ENCODE measurements at regions not wholly inside any gene's neighbourhood (a gene's known extent, or its start where the extent isn't known, plus 50 kb on each side); places are given as distances from the start of the nearest gene placed in this dataset.

- H3K9ac ChIP-seq (ENCODE audit: low read length in 3 of 3), result no peak overlapping the region
- no peaks in the 10 kb centered on the region for H3K4me1 ChIP-seq (ENCODE audit: control insufficient read depth in 2 of 3, insufficient read depth in 2 of 3, low read depth in 1 of 3, low read length in 3 of 3)
- TF ChIP-seq CTCF (IDR thresholded peaks at IDR 0.05; ENCODE audit: borderline replicate concordance, extremely low read depth, insufficient read depth), result no peak
- H3K27me3 ChIP-seq (ENCODE audit: control insufficient read depth, insufficient read depth, low read length), result no peaks in the 10 kb centered on the region
- no peaks in the 10 kb centered on the region for H3K36me3 ChIP-seq (ENCODE audit: control insufficient read depth in 2 of 3, insufficient read depth in 3 of 3, low read length in 3 of 3)
- H3K9me3 ChIP-seq (ENCODE audit: control insufficient read depth in 2 of 3, insufficient read depth in 1 of 3, low read length in 3 of 3), result no peaks in the 10 kb centered on the region
- FAIRE-seq (no peak), DNase-seq (no peak)
- H3K27ac ChIP-seq (ENCODE audit: low read depth in 2 of 2, low read length in 2 of 2), result no peak overlapping the region
- H3K4me3 ChIP-seq (ENCODE audit: low read length in 3 of 3), result no peak overlapping the region
- intact Hi-C loops (cut with DNase I), result no loop called here
Observed at GRCh38 chr10:2754943-2755342, 312.4 kb upstream of the PFKP start.

GRCh38 chr10:2748287-2748686 is 319.1 kb upstream of the PFKP start:
- Histone ChIP-seq H3K27ac (ENCODE audit: low read depth in 2 of 2, low read length in 2 of 2) (no peak overlapping the region), H3K4me3 (ENCODE audit: low read length in 3 of 3) (no peak overlapping the region), H3K36me3 (ENCODE audit: control insufficient read depth in 2 of 3, insufficient read depth in 3 of 3, low read length in 3 of 3) (no peaks in the 10 kb centered on the region), H3K27me3 (ENCODE audit: control insufficient read depth, insufficient read depth, low read length) (no peaks in the 10 kb centered on the region), H3K9me3 (ENCODE audit: control insufficient read depth in 2 of 3, insufficient read depth in 1 of 3, low read length in 3 of 3) (no peaks in the 10 kb centered on the region), H3K4me1 (ENCODE audit: control insufficient read depth in 2 of 3, insufficient read depth in 2 of 3, low read depth in 1 of 3, low read length in 3 of 3) (no peaks in the 10 kb centered on the region), H3K9ac (ENCODE audit: low read length in 3 of 3) (no peak overlapping the region)
- no peak for DNase-seq
- intact Hi-C loops (cut with DNase I), result no loop called here
- FAIRE-seq, result no peak
- no peak for TF ChIP-seq CTCF (IDR thresholded peaks at IDR 0.05; ENCODE audit: borderline replicate concordance, extremely low read depth, insufficient read depth)

DNA sequence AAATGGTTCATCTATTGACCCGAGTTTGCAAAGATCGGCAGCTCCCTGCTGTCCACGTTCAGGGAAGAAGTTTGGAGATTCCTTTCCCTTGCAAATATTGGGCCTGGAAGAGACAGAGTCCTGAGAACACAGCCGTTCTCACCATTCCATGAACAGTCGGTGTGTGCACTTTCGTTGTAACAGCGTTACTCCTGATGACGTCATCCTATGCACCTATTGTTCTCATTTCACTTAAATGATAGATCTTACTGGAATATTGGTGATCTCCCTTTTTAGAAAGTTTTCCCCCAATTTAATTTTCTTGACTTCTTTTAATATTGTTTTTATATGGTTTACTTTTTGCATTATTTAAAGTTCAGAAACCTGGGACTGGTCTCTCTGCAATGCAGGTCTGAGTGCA is 320.7 kb upstream of the PFKP start:
- no peak for TF ChIP-seq CTCF (IDR thresholded peaks at IDR 0.05; ENCODE audit: borderline replicate concordance, extremely low read depth, insufficient read depth)
- FAIRE-seq, result no peak
- Histone ChIP-seq H3K36me3 (ENCODE audit: control insufficient read depth in 2 of 3, insufficient read depth in 3 of 3, low read length in 3 of 3) (no peaks in the 10 kb centered on the region), H3K27ac (ENCODE audit: low read depth in 2 of 2, low read length in 2 of 2) (no peak overlapping the region), H3K27me3 (ENCODE audit: control insufficient read depth, insufficient read depth, low read length) (no peaks in the 10 kb centered on the region), H3K9ac (ENCODE audit: low read length in 3 of 3) (no peak overlapping the region), H3K9me3 (ENCODE audit: control insufficient read depth in 2 of 3, insufficient read depth in 1 of 3, low read length in 3 of 3) (no peaks in the 10 kb centered on the region), H3K4me3 (ENCODE audit: low read length in 3 of 3) (no peak overlapping the region), H3K4me1 (ENCODE audit: control insufficient read depth in 2 of 3, insufficient read depth in 2 of 3, low read depth in 1 of 3, low read length in 3 of 3) (no peaks in the 10 kb centered on the region)
- no peak for DNase-seq
- intact Hi-C loops (cut with DNase I), result no loop called here

GRCh38 chr10:2745666-2746065 is 321.7 kb upstream of the PFKP start:
- Histone ChIP-seq H3K27me3 (ENCODE audit: control insufficient read depth, insufficient read depth, low read length) (no peaks in the 10 kb centered on the region), H3K9me3 (ENCODE audit: control insufficient read depth in 2 of 3, insufficient read depth in 1 of 3, low read length in 3 of 3) (no peaks in the 10 kb centered on the region), H3K27ac (ENCODE audit: low read depth in 2 of 2, low read length in 2 of 2) (no peak overlapping the region), H3K4me1 (ENCODE audit: control insufficient read depth in 2 of 3, insufficient read depth in 2 of 3, low read depth in 1 of 3, low read length in 3 of 3) (no peaks in the 10 kb centered on the region), H3K36me3 (ENCODE audit: control insufficient read depth in 2 of 3, insufficient read depth in 3 of 3, low read length in 3 of 3) (no peaks in the 10 kb centered on the region), H3K9ac (ENCODE audit: low read length in 3 of 3) (no peak overlapping the region), H3K4me3 (ENCODE audit: low read length in 3 of 3) (no peak overlapping the region)
- intact Hi-C loops (cut with DNase I), result no loop called here
- FAIRE-seq, result no peak
- DNase-seq, result no peak
- no peak for TF ChIP-seq CTCF (IDR thresholded peaks at IDR 0.05; ENCODE audit: borderline replicate concordance, extremely low read depth, insufficient read depth)

Measured in kidney (tissue), 13 donors.